GM12874 (cell line): ENCODE measurements at regions not wholly inside any gene's neighbourhood (a gene's known extent, or its start where the extent isn't known, plus 50 kb on each side); places are given as distances from the start of the nearest gene placed in this dataset.

Experiments
- CTCF ChIP-seq: IDR thresholded peaks from 2 replicates; pipeline ENCODE4 v1.5.1; 2011; ENCODE audit warnings: low read depth, mild to moderate bottlenecking, control low read depth, low read length, moderate library complexity; ENCODE audit not compliant: insufficient read depth

GRCh38 chr1:219020386-219020785 lies 153.3 kb upstream of the LYPLAL1 start:
- TF ChIP-seq CTCF = no peak

GRCh38 chr1:219020846-219021245 lies 152.8 kb upstream of the LYPLAL1 start:
- no peak for TF ChIP-seq CTCF

- no peak for TF ChIP-seq CTCF
These were observed 146.5 kb upstream of the LYPLAL1 start for GRCh38 chr1:219027146-219027673.

DNA sequence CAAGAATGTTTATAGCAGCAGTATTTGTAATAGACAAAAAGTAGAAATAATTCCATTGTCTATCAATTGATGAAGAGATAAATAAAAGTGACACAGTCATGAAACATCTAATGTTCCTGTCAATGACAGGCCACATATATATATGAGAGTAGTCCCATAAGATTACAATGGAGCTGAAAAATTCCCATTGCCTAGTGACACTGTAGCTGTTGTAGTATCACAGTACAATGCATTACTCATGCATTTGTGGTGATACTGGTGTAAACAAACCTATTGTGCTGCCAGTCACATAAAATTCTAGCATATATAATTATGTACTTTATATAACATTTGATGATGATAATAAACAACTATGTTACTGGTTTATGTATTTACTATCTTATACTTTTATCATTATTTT lies 141.9 kb upstream of the LYPLAL1 start:
- no peak for TF ChIP-seq CTCF

GRCh38 chr1:219038398-219038797 lies 135.3 kb upstream of the LYPLAL1 start:
- TF ChIP-seq CTCF = no peak

DNA sequence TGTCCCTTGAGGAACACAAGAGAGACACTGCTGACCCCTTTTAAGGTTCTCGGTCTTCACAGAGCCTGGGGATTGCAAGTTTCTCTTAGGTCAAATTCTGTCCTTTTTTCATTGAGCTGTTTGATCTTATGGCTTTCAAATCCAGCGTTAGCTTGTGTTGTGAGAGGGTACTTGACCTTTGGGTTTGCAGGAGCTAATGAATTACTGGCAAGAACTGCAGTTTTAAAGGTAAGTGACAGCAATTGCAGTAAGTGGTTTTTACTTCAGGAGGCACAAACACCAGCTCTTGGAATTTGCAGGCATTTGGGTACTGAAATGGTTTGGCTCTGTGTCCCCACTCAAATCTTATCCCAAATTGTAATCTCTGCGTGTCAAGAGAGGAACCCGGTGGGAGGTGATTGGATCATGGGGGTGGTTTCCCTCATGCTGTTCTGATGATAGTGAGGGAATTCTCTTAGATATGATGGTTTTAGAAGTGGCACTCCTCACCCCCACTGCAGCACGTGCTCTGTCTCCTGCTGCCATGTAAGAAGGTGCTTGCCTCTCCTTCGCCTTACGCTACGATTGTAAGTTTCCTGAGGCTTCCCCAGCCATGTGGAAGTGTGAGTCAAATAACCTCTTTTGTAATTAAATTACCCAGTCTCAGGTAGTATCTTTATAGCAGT lies 134.5 kb upstream of the LYPLAL1 start:
- TF ChIP-seq CTCF = no peak

DNA sequence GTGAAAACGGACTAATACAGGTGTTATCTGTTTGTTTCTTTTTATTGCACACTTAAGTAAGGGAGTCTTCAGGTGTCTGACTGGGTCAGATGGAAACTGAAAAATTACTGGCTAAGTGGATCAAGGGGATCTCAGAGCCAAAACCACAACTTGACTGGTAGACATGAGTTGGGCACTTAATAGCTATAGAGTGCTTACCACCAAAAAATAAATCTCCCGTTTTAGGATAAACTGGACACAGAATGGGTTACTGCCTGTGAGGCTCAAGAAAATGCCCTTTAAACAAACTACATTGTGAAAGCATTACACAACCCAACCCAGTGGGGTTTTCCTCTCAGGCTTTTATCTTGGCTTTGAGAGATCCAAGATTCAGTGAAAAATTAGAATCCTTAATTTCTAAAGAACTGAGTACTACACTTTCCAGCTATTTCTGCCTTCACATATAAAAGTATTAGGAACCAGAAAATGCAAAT lies 134.0 kb upstream of the LYPLAL1 start:
- TF ChIP-seq CTCF = no peak
